K562 (cell line): ENCODE measurements at regions not wholly inside any gene's neighbourhood (a gene's known extent, or its start where the extent isn't known, plus 50 kb on each side); places are given as distances from the start of the nearest gene placed in this dataset.

ENCODE experiments used
- ATAC-seq: fragments of 200-7000 bp; cut with Tn5 transposase; 3 replicates; pipeline ENCODE4 v1.9.1; 2020; ENCODE audit warnings: moderate library complexity
- BruUV-seq: library from RNA; stranded (reverse); fragments of 400-500 nt; replicated peaks from 2 replicates; lab custom pipeline; 2021; lab: Mats Ljungman, UMichigan
- CTCF ChIA-PET: fragments of 300-600 bp; formaldehyde crosslinking; extraction: SDS; loops from one replicate; lab custom pipeline; 2021; ENCODE audit warnings: low intra/inter-chr PET ratio; lab: Yijun Ruan, JAX
- POLR2A ChIA-PET: fragments of 300-600, 350-650 bp; sonication (Branson Sonifier 250); formaldehyde crosslinking; extraction: SDS; loops from one replicate; lab custom pipeline; 2021; ENCODE audit warnings: antibody characterized with exemption, inconsistent platforms; lab: Yijun Ruan, JAX
- DNase-seq, 4 experiments: peaks; one replicate each; pipeline versions ENCODE4 v3.0.0 to v3.0.0-alpha.2; 2011 to 2018; ENCODE audit warnings: low spot score in 3 of 4, mixed read lengths in 3 of 4; ENCODE audit errors: extremely low read depth in 1 of 4
- FAIRE-seq: peaks from 2 replicates; lab custom pipeline; 2011; peaks lifted over from hg19 to GRCh38; lab: Jason Lieb, UNC
- H2AFZ ChIP-seq: 2 replicates; pipeline ENCODE4 v1.6.0; 2011; ENCODE audit warnings: low read depth, low read length, control low read depth, inconsistent platforms
- H3K27ac ChIP-seq: fragments of 200-600 bp; 3 replicates; pipeline ENCODE4 v1.8.0; 2011; ENCODE audit warnings: low read depth, mild to moderate bottlenecking, control low read depth, inconsistent platforms, low read length, moderate library complexity, mixed read lengths; ENCODE audit errors: extremely low read depth
- H3K27me3 ChIP-seq, 2 experiments: fragments of 300-600 bp in 1 of 2; 2 replicates in 1 of 2; 3 replicates in 1 of 2; pipeline versions ENCODE4 v1.6.0 to v1.8.0; 2011; ENCODE audit warnings: inconsistent platforms in 2 of 2, low read length in 2 of 2, mild to moderate bottlenecking in 1 of 2, mixed read lengths in 1 of 2, moderate library complexity in 1 of 2; ENCODE audit not compliant: control insufficient read depth in 2 of 2, insufficient read depth in 2 of 2
- H3K36me3 ChIP-seq: fragments of 300-600 bp; 3 replicates; pipeline ENCODE4 v1.8.0; 2011; ENCODE audit warnings: mild to moderate bottlenecking, low read length, inconsistent platforms; ENCODE audit not compliant: control insufficient read depth, insufficient read depth
- H3K4me1 ChIP-seq, 2 experiments: fragments of 200-600 bp in 1 of 2; replicated peaks in 1 of 2; 2 replicates in 1 of 2; 3 replicates in 1 of 2; pipeline versions ENCODE4 v1.5.1 to v1.8.0; 2011; ENCODE audit warnings: inconsistent platforms in 2 of 2, low read length in 2 of 2, mild to moderate bottlenecking in 1 of 2, mixed read lengths in 1 of 2, moderate library complexity in 1 of 2; ENCODE audit not compliant: control insufficient read depth in 2 of 2, insufficient read depth in 2 of 2
- H3K4me2 ChIP-seq: 2 replicates; pipeline ENCODE4 v1.6.1; 2011; ENCODE audit warnings: low read length, control low read depth, inconsistent platforms, mixed read lengths; ENCODE audit not compliant: insufficient read depth
- H3K4me3 ChIP-seq: fragments of 200-600 bp; sonication (generic), shearing (Covaris generic); 2 replicates; pipeline ENCODE4 v1.5.1; 2016; ENCODE audit warnings: control low read depth, inconsistent platforms
- H3K79me2 ChIP-seq: fragments of 200-600 bp; 3 replicates; pipeline ENCODE4 v1.8.0; 2011; ENCODE audit warnings: low read length, inconsistent platforms; ENCODE audit not compliant: control insufficient read depth, insufficient read depth
- H3K9ac ChIP-seq, 2 experiments: 2 replicates each; pipeline versions ENCODE4 v1.6.0 to v1.6.1; 2011; ENCODE audit warnings: low read depth in 2 of 2, low read length in 2 of 2, control low read depth in 1 of 2, inconsistent platforms in 1 of 2, mild to moderate bottlenecking in 1 of 2, mixed read lengths in 1 of 2; ENCODE audit not compliant: insufficient read depth in 1 of 2
- H3K9me1 ChIP-seq: one replicate; pipeline ENCODE4 v1.6.0; 2011; ENCODE audit warnings: inconsistent platforms, mild to moderate bottlenecking, low read length, moderate library complexity; ENCODE audit not compliant: control insufficient read depth, insufficient read depth
- H3K9me3 ChIP-seq: replicated peaks from 2 replicates; pipeline ENCODE4 v1.5.1; 2011; ENCODE audit warnings: low read depth, low read length, inconsistent platforms; ENCODE audit not compliant: control insufficient read depth, insufficient read depth
- H4K20me1 ChIP-seq: replicated peaks from 2 replicates; pipeline ENCODE4 v1.6.1; 2011; ENCODE audit warnings: low read length, inconsistent platforms, mixed read lengths; ENCODE audit not compliant: control insufficient read depth, insufficient read depth
- ARID1B ChIP-seq: fragments of 450-650 bp; IDR thresholded peaks from 2 replicates; pipeline ENCODE4 v1.6.1; 2016; ENCODE audit warnings: antibody characterized with exemption, mild to moderate bottlenecking, inconsistent platforms
- CC2D1A ChIP-seq: fragments of 450-650 bp; IDR thresholded peaks from 2 replicates; pipeline ENCODE4 v1.6.1; 2017; ENCODE audit warnings: mild to moderate bottlenecking
- CTBP1 ChIP-seq: fragments of 450-650 bp; IDR thresholded peaks from 2 replicates; pipeline ENCODE4 v1.6.1; 2016; ENCODE audit warnings: borderline replicate concordance
- GATAD2A ChIP-seq: fragments of 450-650 bp; IDR thresholded peaks from 2 replicates; pipeline ENCODE4 v1.6.1; 2017
- HLTF ChIP-seq: fragments of 450-650 bp; IDR thresholded peaks from 2 replicates; pipeline ENCODE4 v1.6.1; 2016
- KDM1A ChIP-seq, 2 experiments: fragments of 450-650 bp; IDR thresholded peaks; 2 replicates each; pipeline ENCODE4 v1.6.1; 2016; ENCODE audit warnings: mild to moderate bottlenecking in 2 of 2
- PRDM10 ChIP-seq: fragments of 450-650 bp; IDR thresholded peaks from 2 replicates; pipeline ENCODE4 v1.6.1; 2018; ENCODE audit not compliant: partially characterized antibody
- RBM25 ChIP-seq: fragments of 200-400 bp; formaldehyde crosslinking; IDR thresholded peaks from 2 replicates; pipeline ENCODE4 v1.6.1; 2018; ENCODE audit warnings: low read length, low read depth, moderate library complexity; ENCODE audit not compliant: severe bottlenecking
- ZFP36 ChIP-seq: fragments of 150-350 bp; IDR thresholded peaks from 2 replicates; pipeline ENCODE4 v1.6.1; 2018; ENCODE audit warnings: low read length, low read depth; ENCODE audit not compliant: partially characterized antibody
- ZNF121 ChIP-seq: sonication (generic); formaldehyde crosslinking; conservative IDR thresholded peaks from 2 replicates; pipeline ENCODE4 v1.8.0; 2022; ENCODE audit warnings: missing genetic modification reagents
- ZNF143 ChIP-seq: sonication (generic); formaldehyde crosslinking; IDR thresholded peaks from 2 replicates; pipeline ENCODE4 v1.9.0; 2022; ENCODE audit warnings: mild to moderate bottlenecking, missing genetic modification reagents
- ZNF395 ChIP-seq: fragments of 200-800 bp; sonication (Bioruptor generic); IDR thresholded peaks from 2 replicates; pipeline ENCODE4 v1.6.1; 2017; ENCODE audit warnings: missing genetic modification characterization, missing compliant biosample characterization
- WGBS: fragments of 100-300 bp; shearing (Covaris generic); methylation state at CpG from one replicate; pipeline ENCODE4 v1.1.6; 2016; ENCODE audit warnings: low coverage, mixed read lengths; ENCODE audit not compliant: insufficient coverage; ENCODE audit errors: missing lambda C conversion rate; 5-methylcytosine and 5-hydroxymethylcytosine counted together
- in situ Hi-C: fragments of 300-500 bp; cut with MboI; formaldehyde crosslinking; loops from 4 replicates; pipeline ENCODE4 v1.15.0; 2018; ENCODE audit warnings: inconsistent platforms, mixed read lengths
- intact Hi-C: fragments of 100-400 bp; cut with micrococcal nuclease; formaldehyde crosslinking; loops from 2 replicates; pipeline ENCODE4 v1.14.2; 2022
- TF ChIP-seq, protein P1 (sequence below): sonication (generic); formaldehyde crosslinking; IDR thresholded peaks from 2 replicates; pipeline ENCODE4 v1.8.1; 2023; ENCODE audit warnings: mild to moderate bottlenecking, missing genetic modification reagents
- TF ChIP-seq, protein P2 (sequence below): fragments of 250-450 bp; sonication (Bioruptor Pico); IDR thresholded peaks from 2 replicates; pipeline ENCODE4 v1.5.0; 2020; ENCODE audit warnings: mild to moderate bottlenecking, borderline replicate concordance
- TF ChIP-seq, protein P3 (sequence below): fragments of 250-450 bp; sonication (Bioruptor Pico); IDR thresholded peaks from 2 replicates; pipeline ENCODE4 v1.6.1; 2021; ENCODE audit warnings: mild to moderate bottlenecking

GRCh38 chr12:113676547-113676946 lies 204.9 kb upstream of the LHX5 start:
- WGBS: 17% methylated on average over 3 of the region's 3 CpGs
- intact Hi-C loops: no loop called here
- H3K4me2 ChIP-seq: no peak overlapping the region
- ChIA-PET CTCF (no interaction called here), POLR2A (no interaction called here)
- in situ Hi-C loops: no loop called here
- peaks cover 4% of the 10 kb centered on the region for H4K20me1 ChIP-seq
- BruUV-seq: no TSS peak
- no peak overlapping the region for H3K27ac ChIP-seq
- DNase-seq (no peak), ATAC-seq (no peak), FAIRE-seq (no peak)
- no peak overlapping the region for H3K4me3 ChIP-seq
- H3K79me2 ChIP-seq: no peaks in the 10 kb centered on the region
- no peaks in the 10 kb centered on the region for H3K9me1 ChIP-seq
- H2AFZ ChIP-seq: no peak overlapping the region
- H3K4me1 ChIP-seq: peaks cover 4 to 10% of the 10 kb centered on the region in 2 experiments; a peak in 3 of 5 replicates
- no peak overlapping the region for H3K9ac ChIP-seq
- H3K27me3 ChIP-seq: peaks cover 24 to 39% of the 10 kb centered on the region in 2 experiments
- H3K36me3 ChIP-seq: no peaks in the 10 kb centered on the region
- H3K9me3 ChIP-seq: no peaks in the 10 kb centered on the region
- TF ChIP-seq CTBP1: no peak
- no peak for TF ChIP-seq HLTF
- no peak for TF ChIP-seq PRDM10
- no peak for TF ChIP-seq GATAD2A
- TF ChIP-seq KDM1A (IDR thresholded peaks at IDR 0.05): peak in 1 of 2 experiments; percentile 49; a peak in 1 of 4 replicates
- TF ChIP-seq ZFP36: peak; percentile 37
- TF ChIP-seq ZNF395 (CRISPR knock-in tag): no peak
- TF ChIP-seq ZNF121: no peak
- TF ChIP-seq, protein P1, sequence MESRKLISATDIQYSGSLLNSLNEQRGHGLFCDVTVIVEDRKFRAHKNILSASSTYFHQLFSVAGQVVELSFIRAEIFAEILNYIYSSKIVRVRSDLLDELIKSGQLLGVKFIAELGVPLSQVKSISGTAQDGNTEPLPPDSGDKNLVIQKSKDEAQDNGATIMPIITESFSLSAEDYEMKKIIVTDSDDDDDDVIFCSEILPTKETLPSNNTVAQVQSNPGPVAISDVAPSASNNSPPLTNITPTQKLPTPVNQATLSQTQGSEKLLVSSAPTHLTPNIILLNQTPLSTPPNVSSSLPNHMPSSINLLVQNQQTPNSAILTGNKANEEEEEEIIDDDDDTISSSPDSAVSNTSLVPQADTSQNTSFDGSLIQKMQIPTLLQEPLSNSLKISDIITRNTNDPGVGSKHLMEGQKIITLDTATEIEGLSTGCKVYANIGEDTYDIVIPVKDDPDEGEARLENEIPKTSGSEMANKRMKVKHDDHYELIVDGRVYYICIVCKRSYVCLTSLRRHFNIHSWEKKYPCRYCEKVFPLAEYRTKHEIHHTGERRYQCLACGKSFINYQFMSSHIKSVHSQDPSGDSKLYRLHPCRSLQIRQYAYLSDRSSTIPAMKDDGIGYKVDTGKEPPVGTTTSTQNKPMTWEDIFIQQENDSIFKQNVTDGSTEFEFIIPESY (CRISPR knock-in tag): no peak
- TF ChIP-seq ARID1B: no peak
- no peak for TF ChIP-seq ZNF143 (CRISPR knock-in tag)
- TF ChIP-seq, protein P2, sequence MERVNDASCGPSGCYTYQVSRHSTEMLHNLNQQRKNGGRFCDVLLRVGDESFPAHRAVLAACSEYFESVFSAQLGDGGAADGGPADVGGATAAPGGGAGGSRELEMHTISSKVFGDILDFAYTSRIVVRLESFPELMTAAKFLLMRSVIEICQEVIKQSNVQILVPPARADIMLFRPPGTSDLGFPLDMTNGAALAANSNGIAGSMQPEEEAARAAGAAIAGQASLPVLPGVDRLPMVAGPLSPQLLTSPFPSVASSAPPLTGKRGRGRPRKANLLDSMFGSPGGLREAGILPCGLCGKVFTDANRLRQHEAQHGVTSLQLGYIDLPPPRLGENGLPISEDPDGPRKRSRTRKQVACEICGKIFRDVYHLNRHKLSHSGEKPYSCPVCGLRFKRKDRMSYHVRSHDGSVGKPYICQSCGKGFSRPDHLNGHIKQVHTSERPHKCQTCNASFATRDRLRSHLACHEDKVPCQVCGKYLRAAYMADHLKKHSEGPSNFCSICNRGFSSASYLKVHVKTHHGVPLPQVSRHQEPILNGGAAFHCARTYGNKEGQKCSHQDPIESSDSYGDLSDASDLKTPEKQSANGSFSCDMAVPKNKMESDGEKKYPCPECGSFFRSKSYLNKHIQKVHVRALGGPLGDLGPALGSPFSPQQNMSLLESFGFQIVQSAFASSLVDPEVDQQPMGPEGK (CRISPR knock-in tag): no peak
- peak; percentile 77 for TF ChIP-seq RBM25
- TF ChIP-seq, protein P3, sequence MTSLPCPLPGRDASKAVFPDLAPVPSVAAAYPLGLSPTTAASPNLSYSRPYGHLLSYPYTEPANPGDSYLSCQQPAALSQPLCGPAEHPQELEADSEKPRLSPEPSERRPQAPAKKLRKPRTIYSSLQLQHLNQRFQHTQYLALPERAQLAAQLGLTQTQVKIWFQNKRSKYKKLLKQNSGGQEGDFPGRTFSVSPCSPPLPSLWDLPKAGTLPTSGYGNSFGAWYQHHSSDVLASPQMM (CRISPR knock-in tag): no peak
- no peak for TF ChIP-seq CC2D1A
